ENCODE measurements at regions not wholly inside any gene's neighbourhood (a gene's known extent, or its start where the extent isn't known, plus 50 kb on each side); places are given as distances from the start of the nearest gene placed in this dataset.
"Not testable (repeated sequence)": the region's sequence is repeated elsewhere in the genome, so short reads cannot be mapped to it uniquely, and the experiment has no call there.

DNA sequence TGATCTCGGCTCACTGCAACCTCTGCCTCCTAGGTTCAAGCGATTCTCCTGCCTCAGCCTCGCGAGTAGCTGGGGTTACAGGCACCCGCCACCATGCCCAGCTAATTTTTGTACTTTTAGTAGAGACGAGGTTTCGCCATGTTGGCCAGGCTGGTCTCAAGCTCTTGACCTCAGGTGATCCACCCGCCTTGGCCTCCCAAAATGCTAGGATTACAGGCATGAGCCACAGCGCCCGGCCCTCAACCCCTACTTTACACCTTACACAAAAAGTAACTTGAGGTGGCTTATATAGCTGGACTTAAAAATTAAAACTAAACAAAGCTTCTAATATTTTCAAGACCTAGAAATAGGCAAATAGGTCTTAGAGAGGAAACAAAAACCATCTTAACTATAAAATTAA, 524.0 kb upstream of the FAM174A start:
- not testable (repeated sequence) for DNase-seq

DNA sequence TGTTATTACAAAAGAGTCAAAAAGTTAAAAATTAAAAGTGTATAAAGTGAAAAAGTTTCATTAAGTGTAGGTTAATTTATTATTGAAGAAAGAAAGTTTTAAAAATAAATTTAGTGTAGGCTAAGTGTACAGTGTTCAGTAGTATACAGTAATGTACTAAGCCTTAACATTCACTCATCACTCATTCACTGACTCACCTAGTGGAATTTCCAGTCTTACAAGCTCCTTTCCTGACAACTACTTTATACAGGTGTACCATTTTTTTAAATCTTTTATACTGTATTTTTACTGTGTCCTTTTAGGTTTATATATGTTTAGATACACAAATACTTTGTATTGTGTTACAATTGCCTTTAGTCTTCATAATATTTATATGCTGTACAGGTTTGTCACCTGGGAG, 530.2 kb upstream of the FAM174A start:
- no peak for DNase-seq

DNA sequence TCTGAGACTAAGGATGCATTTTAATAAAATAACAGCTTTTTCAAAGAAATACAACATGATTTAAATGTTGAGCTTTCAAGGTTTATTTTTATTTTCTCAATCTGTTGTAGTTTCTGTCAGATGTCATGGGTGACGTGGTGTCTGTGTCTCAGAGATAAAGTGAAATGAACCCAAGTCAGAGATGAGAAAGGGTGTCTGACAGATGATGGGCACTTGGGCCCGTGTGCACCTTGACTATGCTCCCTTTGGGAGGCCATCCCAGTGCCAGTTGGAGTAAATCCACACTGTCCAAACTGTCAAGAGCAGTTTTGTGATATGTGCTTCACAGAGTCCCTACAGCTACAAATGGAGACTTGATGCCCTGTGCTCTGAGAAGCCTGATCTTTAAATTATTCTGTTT, 536.9 kb upstream of the FAM174A start:
- DNase-seq, result no peak

DNA sequence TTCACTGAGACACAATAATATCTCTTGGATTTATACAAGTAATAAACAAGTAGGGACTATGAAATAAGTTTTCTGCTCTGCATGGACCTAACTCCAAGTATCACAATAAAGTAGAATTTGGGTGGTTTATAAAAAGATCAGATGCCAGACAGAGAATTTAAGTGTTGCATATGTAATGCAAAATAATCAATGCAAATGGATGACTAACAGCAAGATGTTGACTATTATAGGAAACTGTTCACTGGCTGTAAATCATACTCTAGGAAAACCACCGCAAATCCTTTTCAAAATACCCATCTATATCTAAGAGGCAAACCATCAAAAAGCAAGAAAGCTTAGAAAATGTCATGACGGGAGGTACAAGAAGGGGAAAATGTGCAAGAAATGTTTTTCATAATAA, 539.8 kb upstream of the FAM174A start:
- DNase-seq, result no peak

DNA sequence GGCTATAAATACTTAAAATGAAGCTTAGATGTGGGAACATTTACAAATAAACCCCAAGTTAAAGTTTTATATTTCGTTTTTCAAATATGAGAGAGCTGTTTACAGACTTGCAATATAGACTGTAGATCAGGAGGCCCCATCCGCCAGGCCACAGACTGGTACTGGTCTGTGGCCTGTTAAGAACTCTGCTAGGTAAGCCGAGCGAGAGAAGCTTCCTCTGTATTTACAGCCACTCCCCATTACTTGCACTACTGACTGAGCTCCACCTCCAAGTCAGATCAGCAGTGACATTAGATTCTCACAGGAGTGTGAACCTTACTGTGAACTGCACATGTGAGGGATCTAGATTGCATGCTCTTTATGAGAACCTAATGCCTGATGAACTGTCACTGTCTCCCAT, 561.4 kb upstream of the FAM174A start:
- DNase-seq, result no peak

DNA sequence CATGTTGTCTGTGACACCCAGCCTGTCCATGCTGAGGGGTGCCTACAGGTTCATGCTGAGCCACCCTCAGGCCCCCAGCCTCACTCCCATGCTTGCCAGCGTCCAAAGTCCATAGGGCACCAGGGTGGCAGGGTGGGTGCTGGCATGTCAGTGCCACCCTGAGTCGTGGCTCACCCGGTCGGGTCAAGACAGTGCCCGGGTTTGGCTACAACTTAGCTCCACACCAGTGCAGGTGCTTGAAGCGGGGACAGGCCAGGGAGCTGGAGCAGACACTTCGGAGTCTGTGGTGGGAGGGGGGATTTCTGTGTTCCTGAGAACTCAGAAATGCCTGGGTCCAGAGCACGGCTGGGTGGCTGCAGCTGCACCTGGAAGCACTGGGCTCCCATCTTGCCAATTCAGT, 579.2 kb upstream of the FAM174A start:
- no peak for DNase-seq

DNA sequence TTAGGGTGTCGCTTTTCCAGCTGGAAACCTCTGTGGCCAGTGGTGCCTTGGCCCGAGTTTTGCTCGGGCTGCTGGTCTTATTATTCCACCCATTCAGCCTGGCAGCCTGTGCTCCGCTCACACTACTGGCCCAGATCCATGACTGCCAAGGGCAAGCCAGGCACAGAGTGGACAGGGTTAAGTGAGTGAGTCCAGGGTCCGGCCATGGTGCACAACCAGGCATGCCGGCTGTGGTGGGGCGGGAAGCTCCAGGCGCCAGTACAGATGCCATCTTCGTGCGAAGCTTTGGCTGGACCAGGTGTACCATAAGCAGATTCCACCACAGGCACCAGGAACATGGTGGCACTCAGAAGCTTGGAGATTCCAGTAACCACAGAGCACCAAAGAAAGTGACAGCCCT, 580.2 kb upstream of the FAM174A start:
- DNase-seq, result no peak

DNA sequence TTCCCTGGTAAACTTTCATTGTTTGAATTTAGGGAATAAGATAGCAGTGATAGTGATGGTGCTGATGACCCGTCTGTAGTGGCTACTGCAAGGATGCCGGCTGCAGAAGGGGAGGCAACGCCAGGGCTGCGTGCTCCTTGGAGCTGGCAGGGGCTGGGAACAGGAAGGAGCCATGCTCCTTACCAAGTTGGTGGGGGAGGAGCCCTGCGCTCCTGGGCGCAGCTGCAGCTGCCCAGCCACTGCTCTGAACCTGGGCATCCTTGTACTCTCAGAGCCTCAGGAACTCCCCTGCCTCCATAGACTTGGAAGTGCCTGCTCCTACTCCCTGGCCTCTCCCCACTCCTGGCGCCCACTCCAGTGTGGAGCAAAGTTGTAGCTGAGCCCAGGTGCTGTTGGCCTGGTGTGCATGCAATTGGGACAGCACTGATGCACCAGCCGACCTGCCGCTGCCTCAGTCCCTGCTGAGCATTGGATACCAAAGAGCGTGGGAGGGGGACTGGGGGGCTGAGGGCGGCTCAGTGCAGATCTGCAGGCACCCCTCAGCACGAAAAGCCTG, 585.1 kb upstream of the FAM174A start:
- DNase-seq, result no peak

DNA sequence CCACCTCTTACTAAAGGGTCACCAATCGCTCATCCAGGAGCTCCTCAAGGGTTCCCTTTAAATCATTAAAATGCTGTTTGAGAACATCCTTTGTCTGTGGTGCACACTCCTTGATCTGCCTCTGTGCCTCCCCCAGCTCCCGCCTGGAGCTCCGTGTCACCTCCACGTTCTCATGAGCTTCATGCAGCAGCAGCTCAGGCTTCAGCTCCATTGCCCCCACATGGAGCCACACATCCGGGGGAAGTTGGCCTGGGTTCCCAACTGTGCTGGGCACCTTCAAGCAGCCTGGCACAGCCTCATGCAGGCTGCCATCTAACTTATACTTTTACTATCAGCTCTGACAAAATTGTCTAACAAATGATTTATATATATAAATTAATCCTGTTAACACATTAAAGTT, 585.8 kb upstream of the FAM174A start:
- no peak for DNase-seq

DNA sequence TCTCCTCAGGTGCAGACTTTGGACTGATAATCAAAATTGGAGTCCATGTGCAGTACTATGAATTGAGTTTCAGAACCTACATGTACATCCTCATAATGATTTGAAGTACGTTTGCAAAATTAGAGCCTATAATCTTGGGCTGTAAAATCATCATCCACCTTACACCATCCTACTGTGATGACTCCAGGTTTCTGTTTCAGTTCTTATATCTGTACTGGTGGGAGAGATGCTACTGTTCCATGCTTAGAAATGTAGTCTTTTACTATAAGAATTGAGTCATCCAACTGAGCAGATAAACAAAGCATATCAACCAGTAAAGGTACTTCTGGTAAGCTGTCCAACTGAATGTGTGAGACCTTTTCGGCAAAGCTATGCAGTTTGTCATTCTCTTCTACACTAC, 586.3 kb upstream of the FAM174A start:
- DNase-seq, result no peak

DNA sequence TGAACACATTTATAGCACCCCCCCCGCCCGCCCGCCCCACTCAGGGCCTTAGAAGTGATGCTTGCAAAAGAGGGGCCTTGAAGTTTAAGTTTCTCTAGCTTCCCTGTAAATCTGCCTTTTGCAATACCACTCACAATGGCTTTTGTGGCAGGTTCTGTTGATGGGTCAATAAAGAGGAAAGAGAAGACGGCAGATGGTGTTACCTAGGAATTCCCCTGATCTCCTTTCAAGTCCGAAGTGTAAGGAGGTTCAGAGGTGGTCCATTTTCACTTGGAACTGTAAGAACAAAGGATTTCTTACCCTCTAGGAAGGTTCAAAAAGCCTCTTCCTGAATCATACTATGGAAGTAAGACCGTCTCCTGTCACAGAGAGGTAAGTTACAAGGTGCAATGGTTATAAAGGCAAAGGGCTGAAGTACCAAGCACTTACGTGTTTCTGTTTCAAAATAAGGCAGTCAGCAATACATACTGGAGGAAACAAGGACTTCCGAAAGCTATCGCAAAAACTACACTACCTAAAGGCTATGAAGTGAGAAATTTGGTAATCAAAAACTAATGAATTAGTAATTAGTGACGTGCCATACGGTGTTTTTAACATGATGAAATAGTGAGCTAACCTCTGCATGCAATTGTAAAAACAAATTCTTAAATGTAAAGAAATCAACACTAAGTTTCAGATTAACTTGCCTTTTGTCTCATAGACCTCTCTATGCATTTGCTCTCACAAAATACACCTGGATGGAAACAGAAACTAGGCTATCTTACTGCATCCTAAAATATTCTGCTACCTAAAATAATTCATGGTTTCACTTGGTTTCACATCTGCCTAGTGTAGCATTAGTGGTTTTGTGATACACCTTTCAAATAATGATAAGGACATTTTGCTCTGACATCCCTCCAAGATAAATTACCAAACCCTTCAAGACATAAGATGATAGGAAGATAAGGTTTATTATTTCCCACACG, 589.4 kb upstream of the FAM174A start:
- no peak for DNase-seq

DNA sequence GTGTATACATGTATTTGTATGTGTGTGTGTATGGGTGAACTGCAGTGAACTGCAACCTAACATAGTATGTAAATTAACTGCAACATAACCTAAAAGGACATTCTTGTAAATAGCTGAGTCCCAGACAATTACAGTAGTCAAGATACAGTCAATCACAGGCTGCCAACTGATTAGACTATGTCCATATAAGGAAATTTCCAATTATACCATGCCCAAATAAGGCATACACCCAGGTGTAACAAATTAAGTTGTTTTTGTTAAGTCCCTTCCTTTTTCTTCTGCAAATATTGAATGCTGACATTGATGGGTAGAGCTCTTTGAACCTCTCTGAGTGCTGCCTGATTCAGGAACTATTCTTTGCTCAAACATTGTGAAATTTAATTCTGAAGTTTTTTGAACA, 594.6 kb upstream of the FAM174A start:
- DNase-seq, result no peak

DNA sequence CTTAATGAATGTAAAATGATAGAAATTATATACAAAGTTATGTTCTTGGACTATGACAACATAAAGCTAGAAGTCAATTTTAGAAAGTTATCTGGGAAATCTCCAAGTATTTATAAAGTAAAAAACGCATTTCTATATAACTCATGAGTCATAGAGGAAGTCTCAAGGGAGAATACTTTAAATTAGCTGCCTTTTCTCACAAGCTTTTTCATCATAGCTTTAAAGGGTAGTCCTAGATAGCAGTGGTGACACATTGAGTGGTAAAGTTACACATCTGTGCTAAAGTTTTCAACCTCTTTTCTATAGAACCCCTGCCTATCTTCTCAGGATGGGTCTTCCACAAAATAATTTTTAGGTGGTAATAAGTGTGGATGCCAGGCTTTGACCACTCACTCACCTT, 598.3 kb upstream of the FAM174A start:
- no peak for DNase-seq

DNA sequence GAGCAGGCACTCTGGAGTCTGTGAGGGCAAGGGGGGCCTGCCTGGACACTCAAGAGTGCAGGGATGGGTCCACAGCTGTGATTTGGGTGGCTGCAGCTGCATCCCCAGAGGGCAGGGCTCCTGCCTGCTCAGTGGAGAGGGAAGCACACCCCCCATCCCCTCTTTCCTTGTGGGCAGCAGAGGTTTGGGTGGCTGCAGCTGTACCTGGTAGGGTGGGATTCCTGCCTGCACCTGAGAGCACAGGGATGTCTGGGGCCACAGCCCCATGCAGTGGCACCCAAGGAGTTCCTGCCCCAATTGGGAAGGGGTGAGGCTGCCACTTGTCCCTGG, 605.4 kb upstream of the FAM174A start:
- no peak for DNase-seq

DNA sequence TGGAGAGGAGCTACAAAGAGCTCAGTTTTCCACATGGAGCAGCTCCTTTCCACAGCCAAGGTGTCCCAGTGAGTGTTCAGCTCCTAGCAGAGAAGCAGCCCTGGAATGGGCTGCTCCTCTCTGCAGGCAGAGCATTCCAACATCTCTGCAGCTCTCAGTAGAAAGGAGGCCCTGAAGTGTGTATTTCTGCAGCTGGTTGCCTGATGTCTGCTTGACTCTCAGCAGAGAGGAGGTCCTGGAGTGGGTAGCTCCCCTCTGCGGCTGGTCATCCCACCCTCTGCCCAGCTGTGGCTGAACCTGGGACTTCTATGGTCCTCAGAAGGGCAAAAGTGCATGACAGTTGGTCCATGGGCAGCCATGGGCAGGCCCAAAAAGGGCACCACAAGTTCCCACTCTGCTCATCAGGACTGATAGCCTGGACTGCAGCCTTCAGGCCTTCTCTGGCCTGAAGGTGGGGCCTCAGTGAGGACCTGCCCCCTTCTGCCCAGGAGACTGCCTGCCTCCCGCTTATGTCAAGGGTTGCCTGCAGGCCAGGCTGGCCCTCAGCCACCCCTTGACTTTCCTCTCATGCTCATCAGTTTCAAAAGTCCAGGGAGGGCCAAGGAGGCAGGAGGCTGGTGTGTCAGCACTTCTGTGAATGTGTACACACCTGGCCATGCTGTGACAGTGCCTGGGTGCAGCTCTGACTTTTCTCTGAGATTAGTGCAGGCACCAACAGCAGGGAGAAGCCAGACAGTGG, 605.9 kb upstream of the FAM174A start:
- DNase-seq, result no peak

DNA sequence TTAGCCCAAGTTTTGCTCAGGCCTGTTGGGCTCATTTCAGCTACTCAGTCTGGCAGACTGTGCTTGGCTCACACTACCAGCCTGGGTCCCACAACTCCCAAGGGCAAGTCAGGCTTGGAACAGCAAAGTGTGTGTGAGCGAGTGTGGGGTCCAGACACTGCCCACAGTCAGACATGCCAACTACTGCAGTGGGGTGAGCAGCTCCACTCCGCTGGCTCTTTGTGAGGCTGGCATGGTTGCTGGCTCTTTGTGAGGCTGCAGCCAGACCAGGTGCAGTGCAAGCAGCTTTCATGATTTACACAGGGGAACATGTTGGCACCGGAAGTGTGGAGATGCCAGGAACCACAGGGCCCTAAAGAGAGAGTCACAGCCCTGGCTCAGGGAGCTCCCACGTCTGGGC, 606.7 kb upstream of the FAM174A start:
- no peak for DNase-seq

DNA sequence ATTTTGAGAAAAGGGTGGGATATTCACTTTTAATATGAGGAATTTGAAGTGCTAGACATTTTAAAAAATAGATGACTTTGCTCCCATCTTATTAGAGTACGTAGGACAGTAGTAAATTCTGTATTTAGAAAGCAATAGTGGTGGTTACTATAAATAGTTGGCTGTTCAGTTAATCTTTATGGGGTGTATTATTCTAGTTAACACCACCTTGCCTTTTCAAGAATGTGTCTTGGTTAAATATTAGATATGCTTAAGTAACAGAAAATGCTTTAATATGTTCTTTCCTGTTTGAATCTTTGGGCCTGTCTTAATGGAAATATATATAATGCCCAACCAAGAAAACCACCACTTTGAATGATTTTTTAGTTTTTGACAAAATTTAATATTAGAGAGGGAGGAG, 608.7 kb upstream of the FAM174A start:
- DNase-seq, result no peak

DNA sequence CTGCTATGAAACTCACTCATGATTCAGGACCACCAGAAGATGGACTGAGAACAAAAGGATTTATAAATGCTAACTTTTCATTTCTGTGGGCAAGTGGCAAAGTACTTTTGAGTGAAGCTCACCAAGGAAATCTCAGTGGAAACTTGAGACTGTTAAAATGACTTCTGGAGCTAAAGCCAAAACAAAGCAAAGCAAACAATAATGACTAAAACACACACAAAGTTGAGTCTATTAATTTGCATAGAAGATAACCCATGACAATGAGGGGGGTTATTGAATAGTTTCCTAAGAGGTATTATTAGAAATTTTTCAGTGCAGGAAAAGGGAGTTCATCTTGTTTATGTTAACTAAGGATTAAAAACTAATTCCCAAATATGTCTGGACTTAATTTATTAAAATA, 612.8 kb upstream of the FAM174A start:
- DNase-seq, result no peak

DNA sequence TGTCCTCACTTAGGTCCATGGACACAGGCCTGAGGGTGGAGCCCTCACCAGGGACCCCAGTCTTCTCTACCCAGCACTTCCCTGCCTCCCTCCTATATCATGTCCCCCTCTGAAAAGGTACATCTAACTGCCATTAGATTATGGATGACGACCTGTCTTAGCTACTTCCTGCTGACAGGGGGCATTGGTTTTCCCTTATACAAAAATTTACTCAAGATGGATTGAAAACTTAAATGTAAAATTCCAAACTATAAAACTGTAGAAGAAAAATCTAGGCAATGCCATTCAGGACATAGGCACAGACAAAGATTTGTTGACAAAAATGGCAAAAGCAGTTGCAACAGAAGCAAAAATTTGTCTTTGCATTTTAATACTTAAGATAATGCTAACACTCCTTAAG, 623.2 kb upstream of the FAM174A start:
- DNase-seq, result no peak

DNA sequence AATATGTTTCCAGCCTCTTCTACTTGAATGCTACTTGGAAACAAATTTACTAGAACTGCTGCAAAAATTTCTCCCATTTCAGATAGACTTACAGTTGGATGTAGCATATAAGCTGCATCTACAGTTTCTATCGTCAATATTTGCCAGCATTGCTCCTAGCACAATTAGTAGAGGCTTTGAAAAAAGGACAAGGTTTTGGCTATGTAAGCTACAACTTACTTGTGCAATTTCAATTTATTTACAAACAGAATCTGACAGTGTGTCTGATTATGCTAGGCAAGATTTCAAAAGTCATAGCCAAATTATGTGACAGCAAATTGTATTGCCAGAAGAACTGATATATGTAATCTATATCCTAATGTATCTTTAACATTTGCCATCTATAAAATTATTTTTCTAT, 628.4 kb upstream of the FAM174A start:
- DNase-seq, result no peak

DNA sequence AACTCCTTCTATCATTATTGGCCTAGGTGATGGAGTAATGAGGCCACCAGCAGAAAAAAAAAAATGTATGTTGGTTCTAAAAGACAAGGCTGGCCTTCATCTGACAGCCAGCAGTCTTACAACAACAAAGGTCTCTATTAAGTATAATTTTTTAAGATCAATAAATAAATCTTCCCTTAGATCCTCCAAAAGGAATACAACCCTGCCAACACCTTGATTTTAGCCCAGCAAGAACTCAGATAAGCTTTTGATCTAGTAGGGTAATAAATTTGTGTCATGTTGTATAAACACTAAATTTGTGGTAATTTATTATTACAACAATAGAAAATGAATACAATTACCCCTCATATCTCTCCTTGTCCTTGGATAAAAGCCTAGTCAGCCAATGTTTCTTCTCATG, 633.2 kb upstream of the FAM174A start:
- no peak for DNase-seq

DNA sequence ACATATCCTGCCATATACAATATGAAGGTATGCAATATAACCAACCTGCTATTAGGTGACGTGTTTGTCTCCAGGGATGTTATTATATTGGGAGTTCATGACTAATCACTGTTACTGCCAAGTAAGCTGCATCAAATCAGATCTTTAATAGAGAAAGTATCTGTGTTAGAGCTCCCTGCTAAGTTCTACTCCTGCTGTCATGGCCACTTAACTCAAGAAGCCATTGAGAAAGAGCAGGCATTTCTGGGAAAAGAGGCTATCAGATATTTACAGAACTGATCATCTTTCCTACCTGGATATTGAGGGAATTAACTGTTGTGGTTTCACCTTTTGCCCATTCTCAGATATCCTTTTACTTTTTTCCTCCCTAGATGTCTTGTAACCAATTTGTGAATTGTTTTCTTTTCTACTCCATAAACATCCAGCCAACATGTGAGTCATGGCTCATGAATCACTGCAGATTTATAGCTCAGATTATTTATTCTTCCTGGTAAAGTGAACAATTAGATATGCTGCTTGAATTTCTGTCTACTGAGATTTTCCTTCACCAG, 634.8 kb upstream of the FAM174A start:
- DNase-seq, result no peak

DNA sequence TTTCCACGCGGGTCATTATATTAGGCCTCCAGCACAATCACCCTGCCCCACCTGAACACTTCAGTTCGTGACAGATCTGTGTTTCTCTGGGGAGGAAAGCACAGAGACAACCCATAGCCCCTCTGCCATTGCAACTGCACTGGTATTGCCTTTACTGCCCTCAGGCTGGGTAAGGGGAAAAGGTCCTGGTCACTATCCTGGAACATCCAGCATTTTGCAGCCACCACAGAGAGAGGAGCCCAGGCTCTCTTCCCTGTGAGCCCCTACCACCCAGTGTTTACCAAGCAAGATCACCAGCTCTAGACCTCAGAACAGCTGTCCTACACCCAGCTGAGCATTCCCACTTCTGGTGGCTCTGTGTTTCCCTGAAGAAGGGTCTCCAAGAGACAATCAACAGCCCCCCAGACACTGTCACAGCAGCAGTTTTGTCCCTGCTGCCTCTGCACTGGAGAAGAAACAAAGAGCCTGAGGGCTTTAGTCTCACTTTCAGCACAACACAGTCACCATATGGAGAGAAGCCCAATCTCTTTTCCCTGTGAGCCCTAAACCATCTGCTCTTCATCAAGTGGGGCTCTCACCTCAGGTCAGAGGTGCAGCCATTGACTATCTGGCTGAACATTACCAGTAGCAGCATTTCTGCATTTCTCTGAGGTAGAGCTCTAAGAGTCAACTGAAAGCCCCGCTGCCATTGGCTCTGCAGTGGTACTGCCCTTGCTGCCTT, 655.2 kb upstream of the FAM174A start:
- no peak for DNase-seq
